Kidney epithelial cell (primary cell): ENCODE measurements at regions not wholly inside any gene's neighbourhood (a gene's known extent, or its start where the extent isn't known, plus 50 kb on each side); places are given as distances from the start of the nearest gene placed in this dataset.

ENCODE experiments used
- DNase-seq: peaks from one replicate; pipeline ENCODE4 v3.0.0-alpha.2; 2010; ENCODE audit warnings: low read depth
- H3K27me3 ChIP-seq: 2 replicates; pipeline ENCODE4 v1.6.0; 2011; ENCODE audit warnings: low read length; ENCODE audit not compliant: control insufficient read depth, insufficient read depth
- H3K36me3 ChIP-seq: 2 replicates; pipeline ENCODE4 v1.5.1; 2011; ENCODE audit warnings: low read length; ENCODE audit not compliant: control insufficient read depth, insufficient read depth
- H3K4me3 ChIP-seq: 2 replicates; pipeline ENCODE4 v1.5.1; 2011; ENCODE audit warnings: low read depth, mild to moderate bottlenecking, control low read depth, low read length
- CTCF ChIP-seq: IDR thresholded peaks from 2 replicates; pipeline ENCODE4 v1.5.1; 2011; ENCODE audit warnings: mild to moderate bottlenecking, moderate library complexity, low read length, control low read depth, inconsistent platforms; ENCODE audit not compliant: insufficient read depth, poor library complexity, severe bottlenecking

- Histone ChIP-seq H3K4me3 (no peak overlapping the region), H3K36me3 (no peaks in the 10 kb centered on the region), H3K27me3 (no peaks in the 10 kb centered on the region)
- no peak for TF ChIP-seq CTCF
- no peak for DNase-seq
Measured at GRCh38 chr6:82836022-82836575, 229.5 kb downstream of the UBE3D start.

- DNase-seq: peak; percentile 68
Measured at GRCh38 chr6:82840571-82840970, 225.1 kb downstream of the UBE3D start.

GRCh38 chr6:82841309-82841708 is 224.3 kb downstream of the UBE3D start:
- Histone ChIP-seq H3K36me3 (no peaks in the 10 kb centered on the region), H3K4me3 (no peak overlapping the region), H3K27me3 (no peaks in the 10 kb centered on the region)
- no peak for TF ChIP-seq CTCF
- no peak for DNase-seq

More at GRCh38 chr6:82840571-82840970, 225.1 kb downstream of the UBE3D start:
- Histone ChIP-seq H3K36me3 (no peaks in the 10 kb centered on the region), H3K27me3 (no peaks in the 10 kb centered on the region), H3K4me3 (no peak overlapping the region)
- no peak for TF ChIP-seq CTCF
